Activated CD8-positive, alpha-beta T cell treated with anti-CD3 and anti-CD28 coated beads, Interleukin-2, amount 10 ng/mL, durations not matched to agents 7 days and 5 days (primary cell): ENCODE measurements at regions not wholly inside any gene's neighbourhood (a gene's known extent, or its start where the extent isn't known, plus 50 kb on each side); places are given as distances from the start of the nearest gene placed in this dataset.

Experiments used
- ATAC-seq: fragments of 150-1000 bp; cut with Tn5 transposase; one replicate; pipeline ENCODE4 v1.10.0; 2021; ENCODE audit warnings: moderate library complexity
- CTCF ChIA-PET: fragments of 350-600 bp; sonication (Branson Sonifier 250); formaldehyde crosslinking; loops from one replicate; lab custom pipeline; 2021; ENCODE audit warnings: antibody characterized with exemption; lab: Charles Lee
- POLR2A ChIA-PET: fragments of 350-600 bp; sonication (Branson Sonifier 250); formaldehyde crosslinking; loops from one replicate; lab custom pipeline; 2021; ENCODE audit warnings: antibody characterized with exemption; lab: Charles Lee
- DNase-seq: peaks from one replicate; pipeline ENCODE4 v3.0.0-alpha.2; 2020
- H3K27ac Mint-ChIP-seq: one replicate; pipeline ENCODE4 v1.8.0; 2021; ENCODE audit warnings: mild to moderate bottlenecking, mixed read lengths
- H3K27me3 Mint-ChIP-seq: one replicate; pipeline ENCODE4 v1.8.0; 2021; ENCODE audit warnings: low read depth, mixed read lengths
- H3K36me3 Mint-ChIP-seq: one replicate; pipeline ENCODE4 v1.8.0; 2021; ENCODE audit warnings: low read depth, mixed read lengths
- H3K4me1 Mint-ChIP-seq: one replicate; pipeline ENCODE4 v1.8.0; 2021; ENCODE audit warnings: low read depth, mixed read lengths
- H3K4me3 Mint-ChIP-seq: one replicate; pipeline ENCODE4 v1.8.0; 2021; ENCODE audit warnings: mild to moderate bottlenecking, mixed read lengths
- H3K9me3 Mint-ChIP-seq: one replicate; pipeline ENCODE4 v1.8.0; 2022; ENCODE audit warnings: mixed read lengths; ENCODE audit not compliant: insufficient read depth

DNA sequence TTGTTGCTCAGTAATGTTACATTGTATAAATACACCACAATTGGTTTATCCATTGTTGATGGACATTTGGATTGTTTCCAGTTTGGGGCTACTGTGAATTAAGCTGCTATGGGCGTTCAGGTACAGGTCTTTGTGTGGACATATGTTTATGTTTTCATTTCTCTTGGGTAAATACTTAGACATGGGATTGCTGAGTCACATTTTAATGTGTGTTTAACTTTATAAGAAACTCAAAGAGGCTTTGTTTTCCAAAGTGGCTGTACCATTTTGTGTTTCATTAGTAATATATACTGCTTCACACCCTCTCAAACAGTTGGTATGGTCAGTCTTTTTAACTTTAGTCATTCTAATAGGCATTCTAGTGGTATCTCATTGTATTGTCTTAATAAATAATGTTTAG, 225.0 kb downstream of the SPTSSA start:
- DNase-seq, result no peak
- no peaks in the 10 kb centered on the region for H3K9me3 Mint-ChIP-seq
- H3K4me3 Mint-ChIP-seq, result no peak overlapping the region
- POLR2A ChIA-PET, result no interaction called here
- peaks cover 6% of the 10 kb centered on the region for H3K27me3 Mint-ChIP-seq
- ATAC-seq, result no peak
- H3K4me1 Mint-ChIP-seq, result no peaks in the 10 kb centered on the region
- no peaks in the 10 kb centered on the region for H3K36me3 Mint-ChIP-seq
- H3K27ac Mint-ChIP-seq, result no peak overlapping the region
- CTCF ChIA-PET, result no interaction called here

DNA sequence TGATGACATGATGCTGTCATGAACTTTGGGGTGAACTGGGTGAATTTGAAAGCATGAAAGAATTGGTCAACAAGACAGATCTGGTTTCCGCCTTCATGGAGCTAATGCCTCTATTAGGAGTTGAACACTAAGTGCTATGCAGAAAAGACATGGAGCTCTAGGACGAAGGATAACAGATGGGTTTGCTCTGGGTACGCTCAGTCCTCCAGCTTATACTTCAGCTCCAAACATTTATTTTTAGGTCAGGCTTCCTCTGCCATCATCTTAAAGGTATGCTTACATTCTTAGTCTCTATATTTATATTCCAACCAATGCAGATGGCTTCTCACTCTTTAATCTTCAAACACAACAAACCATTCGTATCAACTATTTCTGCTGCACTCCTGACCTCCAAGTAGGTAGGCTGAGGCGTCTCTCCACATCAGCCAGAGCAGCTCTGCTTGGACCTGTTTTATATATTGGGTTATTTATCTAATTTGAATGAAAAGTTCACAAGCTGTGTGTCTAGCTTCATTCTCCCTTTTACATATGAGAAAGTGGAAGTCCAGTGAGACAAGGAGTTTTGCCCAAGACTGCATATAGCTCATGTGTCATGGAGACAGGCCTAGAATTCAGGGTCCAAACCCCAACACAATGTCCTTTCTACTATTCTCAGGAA, 226.3 kb downstream of the SPTSSA start:
- no peak overlapping the region for H3K27ac Mint-ChIP-seq

DNA sequence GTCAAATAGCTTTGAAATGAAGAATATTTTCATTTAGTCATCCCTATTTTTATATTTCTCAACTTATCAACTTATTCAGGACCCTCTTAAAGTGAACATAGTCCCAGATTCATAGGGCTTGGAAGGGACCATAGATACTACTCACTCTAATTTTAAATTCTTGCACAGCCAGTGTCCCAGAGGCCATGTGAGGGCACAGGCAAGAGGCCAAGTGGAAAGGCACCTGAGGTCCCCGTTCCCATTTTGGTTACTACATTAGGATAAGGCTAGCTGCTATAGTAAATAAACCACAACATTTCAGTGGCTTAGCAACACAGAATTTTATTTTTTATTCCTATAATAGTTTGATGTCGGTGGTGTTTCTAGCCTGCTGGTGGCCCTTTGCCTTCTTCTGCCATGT, 227.8 kb downstream of the SPTSSA start:
- Mint-ChIP-seq H3K27ac (no peak overlapping the region), H3K27me3 (peaks cover 4% of the 10 kb centered on the region), H3K4me1 (no peaks in the 10 kb centered on the region), H3K9me3 (no peaks in the 10 kb centered on the region), H3K36me3 (no peaks in the 10 kb centered on the region), H3K4me3 (no peak overlapping the region)
- ATAC-seq (no peak), DNase-seq (no peak)
- ChIA-PET POLR2A (no interaction called here), CTCF (no interaction called here)

More for the DNA sequence above, 226.3 kb downstream of the SPTSSA start:
- Mint-ChIP-seq H3K9me3 (no peaks in the 10 kb centered on the region), H3K4me1 (no peaks in the 10 kb centered on the region), H3K27me3 (peaks cover under 1% of the 10 kb centered on the region), H3K4me3 (no peak overlapping the region), H3K36me3 (no peaks in the 10 kb centered on the region)
- ATAC-seq (no peak), DNase-seq (no peak)
- POLR2A ChIA-PET, result interaction anchor here (1.1 kb wide), 1 partner anchor 11 kb away, joined by 3 read pairs; no protein-coding TSS in a partner anchor
- CTCF ChIA-PET, result no interaction called here

DNA sequence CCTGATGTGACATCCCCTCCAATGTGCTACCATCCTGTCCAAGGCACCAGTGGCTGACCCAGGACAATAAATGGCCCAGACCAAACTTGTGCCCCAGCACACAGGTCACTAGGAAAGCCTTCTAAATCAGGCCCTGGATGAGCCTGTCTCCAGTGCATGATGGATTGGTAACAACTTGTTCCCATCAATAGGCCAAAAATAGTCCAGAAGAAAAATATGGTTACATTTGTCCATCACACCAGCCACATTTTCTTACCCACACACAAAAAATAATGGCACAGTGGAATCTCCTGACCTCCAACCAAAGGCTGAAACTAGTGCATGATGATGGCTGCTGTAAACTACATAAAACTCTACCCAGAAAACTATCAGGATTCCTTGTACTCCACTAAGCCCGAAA, 228.4 kb downstream of the SPTSSA start:
- Mint-ChIP-seq H3K27me3 (peaks cover 4% of the 10 kb centered on the region), H3K36me3 (no peaks in the 10 kb centered on the region), H3K4me3 (no peak overlapping the region), H3K9me3 (no peaks in the 10 kb centered on the region), H3K27ac (no peak overlapping the region), H3K4me1 (no peaks in the 10 kb centered on the region)
- DNase-seq (no peak), ATAC-seq (no peak)
- POLR2A ChIA-PET, result no interaction called here
- CTCF ChIA-PET, result no interaction called here

DNA sequence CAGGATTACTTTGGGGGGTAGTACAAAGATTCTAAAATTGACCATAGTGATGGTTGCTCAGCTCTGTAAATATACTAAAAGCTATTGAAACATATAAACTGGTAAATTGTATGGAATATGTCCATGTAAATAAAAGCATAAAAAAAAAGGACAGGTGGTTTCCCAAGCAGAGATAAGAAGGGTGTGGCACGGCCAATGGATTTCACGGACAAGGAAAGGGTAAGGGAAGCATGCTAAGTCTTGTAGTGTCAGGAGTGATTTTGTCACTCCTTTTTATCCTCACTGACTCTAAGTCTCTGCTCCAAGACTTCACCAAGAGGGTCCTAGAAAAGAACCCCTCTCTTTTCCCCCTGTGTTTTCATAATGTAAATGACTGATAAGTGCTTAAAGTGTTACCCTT, 229.2 kb downstream of the SPTSSA start:
- POLR2A ChIA-PET, result no interaction called here
- ATAC-seq (no peak), DNase-seq (no peak)
- Mint-ChIP-seq H3K9me3 (no peaks in the 10 kb centered on the region), H3K36me3 (no peaks in the 10 kb centered on the region), H3K4me1 (peaks cover 3% of the 10 kb centered on the region), H3K27ac (no peak overlapping the region), H3K4me3 (no peak overlapping the region), H3K27me3 (peaks cover 5% of the 10 kb centered on the region)
- CTCF ChIA-PET, result no interaction called here

DNA sequence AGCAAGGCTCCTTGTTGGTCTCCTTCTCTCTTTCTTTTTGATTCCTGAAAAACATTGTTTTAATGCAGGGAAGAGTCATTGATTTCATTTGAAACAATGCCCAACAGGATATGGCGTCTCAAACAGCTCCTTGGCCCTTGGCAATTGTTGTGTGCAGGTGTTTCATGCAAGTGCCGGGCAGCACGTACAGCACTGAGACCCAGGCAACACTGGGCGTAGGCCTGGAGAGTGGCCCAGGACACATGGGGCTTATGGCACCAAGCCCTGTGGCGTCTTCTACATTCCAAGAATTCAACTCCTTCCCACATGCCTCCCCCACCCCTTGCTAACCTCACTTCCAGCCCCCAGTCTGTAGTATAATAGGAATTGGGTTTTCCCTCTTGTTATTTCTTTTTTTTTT, 230.4 kb downstream of the SPTSSA start:
- CTCF ChIA-PET, result no interaction called here
- no peak for DNase-seq
- no peaks in the 10 kb centered on the region for H3K9me3 Mint-ChIP-seq
- H3K27ac Mint-ChIP-seq, result no peak overlapping the region
- H3K27me3 Mint-ChIP-seq, result peaks cover 7% of the 10 kb centered on the region
- H3K4me1 Mint-ChIP-seq, result peaks cover 5% of the 10 kb centered on the region
- H3K4me3 Mint-ChIP-seq, result no peak overlapping the region
- POLR2A ChIA-PET, result interaction anchor here (1.1 kb wide), 1 partner anchor 31 kb away, joined by 3 read pairs; no protein-coding TSS in a partner anchor
- ATAC-seq, result no peak
- H3K36me3 Mint-ChIP-seq, result no peaks in the 10 kb centered on the region

DNA sequence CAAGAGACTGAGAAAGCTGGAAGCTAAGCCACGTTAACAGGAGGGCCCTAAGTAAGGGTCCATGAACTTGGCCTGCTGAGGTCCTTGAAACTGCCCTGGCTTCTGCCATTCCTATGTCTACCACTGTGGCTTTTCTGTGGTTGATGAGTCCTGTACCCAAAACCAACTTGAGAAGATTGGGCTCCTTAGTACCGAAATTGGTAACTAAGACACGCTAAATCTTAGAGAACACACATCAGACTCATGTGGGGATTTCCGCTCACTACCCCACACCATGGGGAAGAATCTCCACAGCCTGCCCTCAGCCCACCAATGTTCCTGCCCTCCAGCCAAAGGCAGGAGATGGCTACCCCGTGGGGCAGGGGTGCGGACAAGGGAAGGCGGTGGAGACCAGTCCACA, 232.9 kb downstream of the SPTSSA start:
- no peak for DNase-seq
- Mint-ChIP-seq H3K27me3 (peaks cover 13% of the 10 kb centered on the region), H3K9me3 (no peaks in the 10 kb centered on the region), H3K4me3 (no peak overlapping the region), H3K36me3 (no peaks in the 10 kb centered on the region), H3K4me1 (peaks cover 5% of the 10 kb centered on the region), H3K27ac (no peak overlapping the region)
- no peak for ATAC-seq
- POLR2A ChIA-PET, result no interaction called here
- CTCF ChIA-PET, result interaction anchor here (1.3 to 1.6 kb wide), 5 partner anchors 16 to 391 kb away, joined by 4 to 7 read pairs (median 6); no protein-coding TSS in a partner anchor

DNA sequence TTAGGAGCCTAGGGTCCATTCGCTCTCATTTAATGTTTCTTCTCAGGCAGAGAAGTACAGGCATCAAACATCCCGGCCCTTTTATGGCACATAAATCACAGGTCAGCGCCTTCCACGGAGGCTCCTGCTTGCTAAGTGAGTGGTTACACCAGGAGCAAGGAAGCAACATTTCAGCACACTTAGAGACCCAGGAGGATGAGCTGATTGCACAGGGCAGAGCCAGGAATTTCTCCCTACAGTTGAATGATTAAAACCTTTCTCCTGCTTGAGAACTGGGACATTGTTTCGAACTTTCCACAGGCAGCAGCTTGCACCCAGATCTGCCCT, 233.4 kb downstream of the SPTSSA start:
- H3K27me3 Mint-ChIP-seq, result peaks cover 15% of the 10 kb centered on the region
- H3K4me1 Mint-ChIP-seq, result peaks cover 5% of the 10 kb centered on the region
- ATAC-seq (no peak), DNase-seq (no peak)
- no peaks in the 10 kb centered on the region for H3K9me3 Mint-ChIP-seq
- H3K4me3 Mint-ChIP-seq, result no peak overlapping the region
- H3K27ac Mint-ChIP-seq, result no peak overlapping the region
- ChIA-PET POLR2A (no interaction called here), CTCF (interaction anchor here (0.7 to 1.6 kb wide), 15 partner anchors 9 to 752 kb away, joined by 3 to 9 read pairs (median 4); no protein-coding TSS in a partner anchor)
- H3K36me3 Mint-ChIP-seq, result no peaks in the 10 kb centered on the region

DNA sequence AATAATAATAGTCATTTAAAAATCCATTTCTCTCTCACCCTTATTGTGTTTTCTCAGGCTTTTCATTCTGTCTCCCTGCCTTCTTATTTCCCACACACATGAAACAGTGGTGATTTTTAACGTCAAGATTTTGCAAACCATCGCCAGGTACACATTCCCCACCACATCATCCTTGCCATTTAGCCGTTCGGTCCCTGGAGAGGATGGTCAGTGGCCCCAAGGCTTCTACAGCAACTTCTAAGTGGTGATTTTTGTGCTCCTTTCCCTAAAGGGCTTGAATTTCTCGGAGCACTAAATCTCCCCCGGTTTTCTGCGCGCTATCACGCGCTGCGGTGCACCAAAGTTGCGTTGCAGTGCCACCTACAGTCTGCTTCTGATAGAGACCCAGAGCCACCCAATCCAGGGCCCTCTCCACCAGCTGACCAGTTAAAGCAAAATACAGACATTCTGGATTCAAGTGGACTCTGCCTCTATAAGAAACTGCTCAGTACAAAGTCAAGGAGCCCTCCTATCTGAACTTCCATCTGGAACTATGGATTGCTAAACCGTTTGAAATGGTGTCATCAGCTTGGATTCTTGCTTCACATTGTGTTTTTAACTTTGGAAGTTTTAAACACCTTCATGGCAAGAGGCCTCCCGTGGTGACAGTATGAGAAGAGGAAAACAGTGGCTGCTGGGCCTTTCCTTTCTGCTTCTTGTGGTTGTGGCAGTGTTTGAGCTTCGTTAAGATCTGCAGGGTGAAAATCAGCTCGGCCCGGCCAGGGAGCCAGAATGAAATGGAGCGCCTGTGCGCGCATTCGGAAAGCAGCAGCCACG, 234.0 kb downstream of the SPTSSA start:
- DNase-seq, result peak; percentile 73
- ChIA-PET CTCF (interaction anchor here (0.7 to 1.6 kb wide), 15 partner anchors 9 to 752 kb away, joined by 3 to 9 read pairs (median 4); no protein-coding TSS in a partner anchor), POLR2A (no interaction called here)
- Mint-ChIP-seq H3K27me3 (peaks cover 19% of the 10 kb centered on the region), H3K4me1 (peaks cover 5% of the 10 kb centered on the region), H3K4me3 (no peak overlapping the region), H3K27ac (peak overlapping the region; percentile 21), H3K9me3 (no peaks in the 10 kb centered on the region), H3K36me3 (no peaks in the 10 kb centered on the region)
- ATAC-seq, result peak; percentile 92

DNA sequence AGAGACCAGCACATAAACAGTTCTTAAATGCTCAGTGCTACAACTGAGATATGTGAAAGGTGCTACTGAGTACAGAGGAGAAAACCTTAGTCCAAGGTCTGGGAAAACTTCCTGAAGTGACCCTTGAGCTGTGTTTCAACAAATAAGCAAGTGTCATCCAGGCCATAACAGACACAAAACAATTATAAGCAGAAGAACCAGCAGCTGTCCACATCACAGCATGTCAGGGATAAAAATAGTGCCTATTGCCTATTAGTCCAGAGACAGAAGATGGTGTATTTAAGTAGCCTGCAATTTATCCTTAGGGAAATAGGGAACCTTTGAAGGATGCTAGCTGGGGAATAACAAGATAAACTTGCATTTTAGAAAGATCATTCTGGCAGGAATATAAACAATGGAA, 237.8 kb downstream of the SPTSSA start:
- Mint-ChIP-seq H3K27me3 (peaks cover 14% of the 10 kb centered on the region), H3K27ac (no peak overlapping the region), H3K4me3 (no peak overlapping the region), H3K36me3 (no peaks in the 10 kb centered on the region), H3K9me3 (no peaks in the 10 kb centered on the region), H3K4me1 (peaks cover 12% of the 10 kb centered on the region)
- ATAC-seq (no peak), DNase-seq (no peak)
- POLR2A ChIA-PET, result no interaction called here
- CTCF ChIA-PET, result no interaction called here

DNA sequence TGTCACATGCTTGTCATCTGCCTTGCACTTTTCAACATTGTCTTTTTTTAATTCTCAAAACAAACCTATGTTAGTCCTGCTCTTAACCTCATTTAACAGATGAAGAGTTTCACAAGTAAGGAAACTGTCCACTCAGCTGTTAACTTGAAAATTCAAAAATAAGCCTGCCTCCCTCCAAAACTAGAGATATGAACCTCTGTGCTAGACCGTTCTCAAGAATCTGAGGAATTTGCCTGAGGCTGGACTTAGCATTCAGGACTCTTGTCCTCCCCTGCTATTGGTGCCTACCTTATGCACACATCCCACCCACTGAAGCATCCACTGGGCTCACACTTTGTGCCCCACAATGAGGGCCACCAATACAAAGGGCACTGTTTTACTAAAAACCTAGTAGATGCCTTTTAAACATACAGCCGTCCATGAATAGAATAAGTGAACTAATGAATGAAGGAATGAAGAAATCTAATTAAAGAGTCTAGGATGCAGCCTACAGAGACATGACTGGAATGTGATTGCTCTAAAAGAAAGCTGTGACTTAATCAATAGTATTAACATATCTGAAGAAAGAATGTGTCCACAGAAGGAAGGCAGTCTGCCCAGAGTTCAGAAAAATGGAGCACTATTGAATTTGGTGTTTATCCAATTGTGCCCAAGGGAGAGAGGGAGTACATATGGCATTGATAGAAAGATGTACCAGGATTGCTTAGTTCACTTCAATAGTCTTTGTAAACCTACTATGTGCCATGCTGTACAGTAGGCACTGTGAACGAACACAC, 238.5 kb downstream of the SPTSSA start:
- Mint-ChIP-seq H3K4me3 (no peak overlapping the region), H3K27ac (no peak overlapping the region), H3K27me3 (peaks cover 14% of the 10 kb centered on the region), H3K4me1 (peaks cover 12% of the 10 kb centered on the region), H3K36me3 (no peaks in the 10 kb centered on the region), H3K9me3 (no peaks in the 10 kb centered on the region)
- DNase-seq (no peak), ATAC-seq (no peak)
- CTCF ChIA-PET, result no interaction called here
- POLR2A ChIA-PET, result no interaction called here
